8988T (cell line): ENCODE measurements at regions not wholly inside any gene's neighbourhood (a gene's known extent, or its start where the extent isn't known, plus 50 kb on each side); places are given as distances from the start of the nearest gene placed in this dataset.
"Not testable (repeated sequence)": the region's sequence is repeated elsewhere in the genome, so short reads cannot be mapped to it uniquely, and the experiment has no call there.

Experiments
- DNase-seq: peaks from one replicate; pipeline ENCODE4 v3.0.0; 2011

DNA sequence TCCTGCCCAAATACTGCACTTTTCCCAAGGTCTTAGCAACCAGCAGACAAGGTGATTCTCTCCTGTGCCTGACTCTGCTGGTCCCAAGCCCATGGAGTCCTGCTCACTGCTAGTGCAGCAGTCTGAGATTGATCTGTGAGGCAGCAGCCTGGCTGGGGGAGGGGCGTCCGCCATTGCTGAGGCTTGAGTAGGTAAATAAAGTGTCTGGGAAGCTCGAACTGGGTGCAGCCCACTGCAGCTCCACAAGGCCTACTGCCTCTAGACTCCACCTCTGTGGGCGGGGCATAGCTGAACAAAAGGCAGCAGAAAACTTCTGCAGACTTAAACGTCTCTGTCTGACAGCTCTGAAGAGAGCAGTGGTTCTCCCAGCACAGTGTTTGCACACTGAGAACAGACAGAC is 258.7 kb downstream of the ABCC12 start:
- not testable (repeated sequence) for DNase-seq

DNA sequence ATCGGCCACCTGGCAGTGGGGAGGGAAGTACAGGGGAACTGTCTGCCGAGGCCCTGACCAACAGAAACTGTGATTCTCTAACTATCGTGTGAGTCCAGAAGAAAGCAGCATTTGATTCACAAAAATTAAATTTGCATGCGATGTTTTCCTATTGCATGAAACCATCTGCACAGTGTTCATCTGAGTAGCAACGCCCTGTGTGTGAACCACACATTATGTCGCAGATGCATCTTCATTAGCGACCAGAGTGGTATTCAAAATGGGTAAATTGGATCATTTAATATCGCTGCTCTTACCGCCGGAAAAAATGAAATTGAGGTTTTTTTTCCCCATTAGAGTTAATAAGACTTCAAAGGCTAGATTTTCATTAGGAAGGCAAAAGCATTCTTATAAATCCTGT is 260.6 kb downstream of the ABCC12 start:
- no peak for DNase-seq

DNA sequence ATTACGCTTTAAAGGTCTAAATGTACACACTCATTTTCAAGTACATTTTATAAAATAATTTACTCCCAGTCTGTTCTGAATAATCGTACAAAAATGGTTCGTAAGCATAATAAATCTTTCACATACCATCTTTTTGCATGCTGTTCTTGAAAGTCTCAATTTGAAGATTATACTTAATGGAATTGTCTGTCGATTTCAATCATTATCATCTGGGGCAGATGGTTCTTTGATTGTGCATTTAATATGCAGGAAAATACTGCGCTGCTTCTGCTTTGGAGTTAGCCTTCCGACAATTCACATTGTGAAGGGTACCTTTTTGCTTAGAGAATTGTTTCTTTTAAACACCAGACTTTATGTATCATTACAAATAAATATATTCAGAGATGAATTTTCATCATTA is 262.8 kb downstream of the ABCC12 start:
- DNase-seq = no peak

DNA sequence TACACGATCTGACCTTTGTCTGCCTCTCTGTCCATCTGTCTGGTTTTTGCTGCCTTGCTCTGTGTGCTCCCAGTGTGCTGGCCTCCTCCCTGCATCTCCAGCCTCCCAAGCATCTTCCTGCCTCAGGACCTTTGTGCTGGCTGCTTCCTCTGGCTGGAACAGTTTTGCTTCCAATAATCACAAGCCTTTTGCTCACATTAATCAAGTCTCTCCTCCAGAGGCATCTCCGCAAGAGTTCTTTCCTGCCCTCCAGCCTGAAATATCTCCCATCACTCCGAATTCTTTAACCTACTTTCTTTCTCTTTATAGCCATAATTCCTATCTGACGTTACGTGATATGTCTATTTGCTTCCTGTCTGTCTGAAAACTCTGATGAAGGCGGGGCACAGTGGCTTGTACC is 267.1 kb downstream of the ABCC12 start:
- DNase-seq = no peak

DNA sequence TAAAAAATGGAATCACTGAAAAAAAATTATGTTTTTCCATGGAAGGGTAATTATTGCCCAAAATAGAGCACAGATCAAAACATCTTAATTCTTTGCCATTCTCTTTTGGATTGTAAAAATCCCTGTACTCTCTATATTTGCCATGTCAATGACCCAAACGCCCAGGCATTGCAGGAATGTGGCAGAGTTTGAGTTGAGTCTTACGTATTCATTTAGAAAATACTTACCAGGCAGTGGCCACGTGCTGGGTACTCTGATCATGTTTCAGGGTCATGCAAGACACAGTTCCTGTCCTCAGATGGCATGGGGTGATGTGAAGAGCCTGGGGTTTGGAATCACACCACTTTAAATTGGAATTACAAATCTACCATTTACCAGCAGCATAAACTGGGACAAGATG is 267.7 kb downstream of the ABCC12 start:
- peak; percentile 32 for DNase-seq

DNA sequence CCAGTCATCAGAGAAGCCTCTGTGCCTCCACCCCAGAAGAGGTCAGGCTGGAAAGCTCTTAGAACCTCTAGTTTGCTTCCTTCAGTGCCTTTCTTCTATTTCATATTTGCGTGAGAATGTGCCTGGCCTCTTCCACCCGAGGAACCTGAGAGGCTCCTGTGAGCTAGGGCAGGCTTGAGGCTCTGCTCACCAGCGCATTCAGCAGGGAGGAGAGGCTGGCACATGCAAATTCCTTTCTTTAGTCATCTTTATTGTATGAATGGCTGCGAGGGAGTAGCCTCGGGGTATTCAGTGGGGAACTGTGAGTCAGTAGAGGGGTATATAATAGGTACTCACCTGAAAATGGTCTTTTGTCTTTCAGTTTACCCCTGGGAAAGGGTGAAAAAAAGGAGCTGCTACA is 268.3 kb downstream of the ABCC12 start:
- DNase-seq = peak; percentile 31

DNA sequence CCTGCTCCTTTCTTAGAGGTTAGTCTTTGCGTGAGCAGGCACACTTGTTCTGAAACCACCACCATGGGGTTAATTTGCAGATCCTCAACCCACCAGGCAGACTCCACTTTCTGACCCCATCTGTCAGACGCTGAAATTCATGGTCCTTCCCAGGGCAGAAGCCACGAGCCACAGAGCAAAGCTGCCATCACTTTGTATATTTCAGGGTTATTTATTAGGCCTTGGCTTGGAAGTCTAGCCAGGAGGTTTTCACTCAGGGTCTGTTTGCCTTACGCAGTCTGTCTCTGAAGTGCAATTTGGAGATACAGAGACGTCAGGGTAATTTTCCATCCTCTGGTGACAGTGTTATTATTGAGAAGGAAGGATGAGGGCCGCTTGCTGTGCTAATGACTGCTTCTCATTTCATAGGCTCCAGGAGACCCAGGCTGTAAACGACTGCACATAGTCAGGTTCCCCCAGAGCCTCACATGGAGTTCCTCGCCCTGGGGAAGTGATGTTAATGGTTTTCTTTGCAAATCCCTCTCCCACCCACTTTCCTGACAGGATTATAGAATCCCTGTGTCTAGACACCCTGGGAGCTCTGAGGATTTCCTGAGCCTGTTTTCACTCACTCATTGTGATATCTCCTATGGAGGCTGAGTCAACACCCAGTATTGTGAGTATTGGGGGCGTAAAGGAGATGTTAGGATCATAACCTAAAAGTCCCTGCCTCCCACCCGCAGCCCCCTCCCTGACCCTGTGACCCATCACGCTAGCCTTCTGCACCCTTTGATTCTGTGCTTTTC is 269.0 kb downstream of the ABCC12 start:
- no peak for DNase-seq

DNA sequence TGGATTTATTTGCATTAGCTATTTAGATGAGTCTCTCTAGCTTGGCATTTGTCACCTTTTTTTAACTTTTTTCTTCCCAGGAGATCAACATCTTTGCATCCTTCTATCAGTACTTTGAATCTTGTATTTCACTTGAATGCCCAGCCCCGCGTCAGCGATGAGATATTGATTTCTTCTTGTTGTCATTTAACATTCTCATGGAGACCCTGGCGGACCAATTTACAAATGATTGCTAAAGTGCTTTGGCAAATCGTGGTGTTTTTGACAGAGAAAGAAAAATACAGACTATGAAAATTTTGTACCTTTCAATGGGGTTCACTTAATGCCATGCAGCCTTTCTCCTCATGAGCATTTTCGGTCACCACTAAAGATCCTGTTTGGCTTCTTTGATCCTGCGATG is 269.7 kb downstream of the ABCC12 start:
- DNase-seq = no peak

DNA sequence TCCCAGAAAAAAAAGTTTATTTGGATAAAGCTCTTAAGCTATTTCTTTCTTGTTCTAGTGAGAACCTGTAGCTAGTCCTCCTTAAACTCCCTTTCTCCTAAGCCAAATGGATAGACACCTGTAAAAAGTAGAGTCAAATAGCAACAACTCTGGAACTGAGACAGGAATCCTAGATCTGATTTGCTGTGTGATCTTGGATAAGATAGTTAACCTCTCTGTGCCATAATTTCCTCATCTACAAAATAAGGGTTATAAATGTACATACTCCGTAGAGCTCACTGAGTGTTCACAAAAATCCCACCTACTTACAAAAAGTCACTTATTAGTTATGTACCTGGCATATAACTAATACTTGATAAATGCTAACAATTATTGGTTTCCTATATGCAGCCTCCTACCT is 270.3 kb downstream of the ABCC12 start:
- no peak for DNase-seq

DNA sequence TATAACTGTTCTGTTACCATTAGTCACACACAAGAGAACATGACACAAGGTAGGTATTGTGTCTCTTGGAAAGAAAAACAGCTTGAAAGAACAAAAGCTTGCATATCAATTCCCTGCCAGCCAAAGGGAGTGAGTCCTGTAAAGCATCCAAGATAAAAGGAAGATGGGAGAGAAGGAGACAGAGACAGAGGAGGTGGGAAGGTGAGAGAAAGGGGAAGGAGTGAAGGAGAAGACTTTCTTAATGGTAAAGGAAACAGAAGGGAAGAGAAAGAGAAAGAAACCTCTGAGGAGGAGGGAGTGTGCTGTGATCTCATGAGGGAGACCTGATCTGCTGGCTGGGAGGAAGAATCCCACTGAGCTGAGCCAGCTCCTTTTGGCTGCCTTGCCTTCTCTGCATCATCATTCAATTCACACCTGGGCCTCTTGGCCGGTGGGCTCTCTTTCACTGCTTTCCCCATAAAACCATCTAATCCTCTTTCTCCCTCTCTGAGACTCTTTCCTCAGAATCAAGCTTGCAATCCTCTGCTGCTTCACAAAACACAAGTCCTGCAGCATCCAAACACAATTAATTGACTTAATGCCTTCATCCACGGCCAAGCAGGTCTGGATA is 271.6 kb downstream of the ABCC12 start:
- DNase-seq = no peak

DNA sequence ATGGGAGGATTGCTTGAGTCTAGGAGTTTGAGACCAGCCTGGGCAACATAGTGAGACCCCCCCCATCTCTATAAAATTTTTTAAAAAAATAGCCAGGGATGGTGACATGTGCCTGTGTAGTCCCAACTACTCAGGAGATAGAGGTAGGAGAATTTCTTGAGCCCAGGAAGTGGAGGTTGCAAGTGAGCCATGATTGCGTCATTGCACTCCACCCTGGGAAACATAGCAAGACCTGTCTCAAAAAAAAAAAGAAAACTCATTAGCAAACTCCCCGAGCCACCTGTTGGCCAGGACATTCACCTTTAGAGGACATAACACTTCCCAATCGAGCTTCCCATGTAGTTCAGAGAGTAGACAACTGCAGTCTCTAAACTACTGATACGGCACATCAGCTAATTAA is 274.2 kb downstream of the ABCC12 start:
- DNase-seq = no peak

DNA sequence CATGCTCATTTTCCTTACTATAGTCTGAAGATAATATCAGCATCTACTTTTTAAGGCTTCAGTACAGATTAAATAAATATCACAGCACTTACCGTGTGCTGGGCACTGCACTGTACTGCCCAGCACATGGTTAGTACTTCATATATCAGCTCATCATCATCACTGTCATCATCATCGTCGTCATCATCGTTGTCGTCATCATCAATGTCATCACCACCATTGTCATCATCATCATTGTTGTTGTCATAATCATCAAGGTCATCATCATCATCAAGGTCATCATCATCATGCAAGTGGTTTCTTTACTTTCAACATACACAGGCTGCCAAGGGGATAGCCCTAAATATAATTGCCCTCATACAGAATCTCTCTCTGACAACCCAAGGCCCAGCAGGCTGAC is 275.1 kb downstream of the ABCC12 start:
- DNase-seq = no peak

DNA sequence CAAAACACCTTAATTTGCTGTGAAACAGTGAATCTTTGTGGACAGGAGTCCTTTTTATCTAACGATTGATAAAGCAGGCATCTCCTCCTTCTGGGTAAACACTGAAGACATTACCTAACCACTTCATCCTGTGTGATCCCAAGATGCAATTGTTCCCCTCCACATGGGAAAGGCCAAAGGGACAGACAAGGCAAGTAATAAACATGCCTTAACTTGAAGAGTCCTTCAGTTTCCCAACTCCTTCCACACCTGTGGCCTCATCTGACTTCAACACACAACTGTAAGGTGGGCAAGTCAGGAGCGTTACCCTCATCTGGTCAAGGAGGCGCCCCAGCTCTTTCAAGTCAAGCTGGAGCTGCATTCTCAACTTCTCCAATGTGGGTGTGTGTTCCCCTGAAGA is 278.6 kb downstream of the ABCC12 start:
- no peak for DNase-seq

DNA sequence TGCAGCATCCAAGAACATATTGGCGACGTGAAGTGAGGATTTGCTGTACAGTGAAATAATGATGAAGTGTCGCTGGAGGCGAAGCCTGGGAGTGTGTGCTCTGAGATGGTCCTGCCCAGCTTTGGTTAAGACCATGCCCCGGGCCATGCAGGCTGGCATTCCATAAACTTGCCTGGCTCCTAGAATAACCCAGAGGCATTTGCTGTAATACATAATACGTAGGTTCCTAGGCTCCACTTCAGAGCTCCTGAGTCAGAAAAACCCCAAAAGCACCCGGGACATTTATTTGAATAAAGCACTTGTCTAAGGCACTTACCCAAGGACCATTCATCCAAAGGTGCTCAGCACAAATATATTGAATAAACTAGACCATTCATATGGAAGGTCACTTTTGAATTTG is 279.3 kb downstream of the ABCC12 start:
- no peak for DNase-seq

DNA sequence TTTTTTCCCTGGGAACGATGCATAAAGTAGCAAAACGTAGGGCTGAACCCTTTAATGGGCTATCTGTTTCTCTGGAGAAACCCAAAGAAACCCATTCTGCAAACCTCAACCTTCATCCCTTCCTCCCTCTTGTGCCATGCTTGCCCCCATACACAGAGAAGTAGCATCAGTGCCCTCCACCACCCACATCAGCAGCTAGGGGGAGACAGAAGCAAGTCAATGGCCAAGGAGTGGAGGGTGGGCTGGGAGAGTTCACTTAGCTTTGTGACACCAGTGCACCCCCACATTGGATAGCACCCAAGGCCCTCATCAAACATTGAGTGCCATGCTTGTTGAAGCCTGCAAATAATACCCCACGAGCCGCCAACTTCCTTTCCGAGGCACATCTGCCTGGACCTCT is 282.4 kb downstream of the ABCC12 start:
- no peak for DNase-seq

DNA sequence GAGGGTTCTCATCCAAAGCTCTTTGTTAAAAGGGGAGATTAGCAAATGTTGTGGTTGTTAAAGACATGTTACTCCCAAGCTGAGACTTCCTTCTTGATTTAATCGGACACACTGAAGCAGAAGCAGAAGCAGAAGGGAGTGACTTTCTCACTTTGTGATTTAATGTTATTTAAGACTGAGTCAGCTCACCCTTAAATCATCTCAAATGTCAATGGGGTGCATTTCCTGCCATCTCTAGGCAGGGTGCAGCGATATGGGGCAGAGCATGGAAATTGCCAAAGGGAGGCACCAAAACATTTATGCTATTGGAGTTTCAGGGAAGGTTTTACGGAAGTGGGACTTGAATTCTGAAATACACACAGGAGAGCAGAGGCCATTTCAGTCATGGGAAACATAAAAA is 283.6 kb downstream of the ABCC12 start:
- no peak for DNase-seq

DNA sequence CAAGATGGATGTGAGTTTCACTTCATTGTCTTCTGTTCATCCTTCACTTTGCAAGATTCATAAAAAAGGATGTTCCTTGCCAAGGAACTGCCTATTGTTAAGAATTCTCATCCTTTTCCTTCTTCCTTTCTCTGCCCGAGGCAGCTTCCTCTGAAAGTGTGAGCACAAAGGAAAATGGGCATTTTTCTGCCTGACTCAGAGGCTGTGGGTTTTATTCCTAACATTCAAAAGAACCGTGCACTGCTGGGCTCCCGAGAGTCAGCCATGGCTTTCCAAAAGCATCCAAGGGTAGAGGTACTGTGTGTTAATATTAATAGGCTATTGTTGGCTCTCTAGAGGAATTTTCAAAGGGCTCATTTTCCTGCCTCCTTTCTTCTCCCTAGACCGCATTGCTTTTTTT is 289.4 kb downstream of the ABCC12 start:
- DNase-seq = no peak

DNA sequence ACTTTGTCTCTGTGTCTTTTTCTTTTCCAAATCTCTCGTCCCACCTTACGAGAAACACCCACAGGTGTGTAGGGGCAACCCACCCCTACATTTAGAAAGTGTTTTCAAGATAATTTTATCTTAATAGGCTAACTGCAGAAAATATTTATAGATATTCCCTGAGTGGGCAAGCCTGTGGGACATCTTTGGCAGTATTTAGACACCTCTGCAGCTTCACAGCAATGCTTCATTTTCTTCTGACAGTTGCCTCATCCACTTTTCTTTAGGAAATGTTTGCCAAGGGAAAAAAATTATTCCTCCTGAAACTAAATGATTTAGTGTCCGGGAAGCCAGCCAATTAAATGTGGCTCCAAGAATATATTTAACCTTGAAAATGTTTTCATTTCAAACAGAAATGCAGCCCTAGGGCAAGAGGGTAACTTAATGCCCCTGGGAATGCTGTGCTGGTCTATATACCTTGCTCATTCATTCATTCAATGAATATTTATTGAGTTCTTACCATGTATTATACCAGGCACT is 290.4 kb downstream of the ABCC12 start:
- DNase-seq = no peak

DNA sequence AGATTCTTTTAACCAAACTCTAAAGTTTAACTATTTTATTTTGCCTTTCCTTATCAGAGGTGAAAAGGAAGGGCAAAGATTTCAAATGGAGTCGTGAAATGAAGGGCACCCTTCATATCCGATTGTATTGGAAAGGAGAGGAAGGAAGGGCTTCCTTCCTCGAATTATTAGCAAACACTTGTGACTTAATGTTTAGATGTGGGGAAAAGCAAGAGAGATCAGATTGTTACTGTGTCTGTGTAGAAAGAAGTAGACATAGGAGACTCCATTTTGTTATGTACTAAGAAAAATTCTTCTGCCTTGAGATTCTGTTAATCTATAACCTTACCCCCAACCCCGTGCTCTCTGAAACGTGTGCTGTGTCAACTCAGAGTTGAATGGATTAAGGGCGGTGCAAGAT is 291.5 kb downstream of the ABCC12 start:
- not testable (repeated sequence) for DNase-seq

DNA sequence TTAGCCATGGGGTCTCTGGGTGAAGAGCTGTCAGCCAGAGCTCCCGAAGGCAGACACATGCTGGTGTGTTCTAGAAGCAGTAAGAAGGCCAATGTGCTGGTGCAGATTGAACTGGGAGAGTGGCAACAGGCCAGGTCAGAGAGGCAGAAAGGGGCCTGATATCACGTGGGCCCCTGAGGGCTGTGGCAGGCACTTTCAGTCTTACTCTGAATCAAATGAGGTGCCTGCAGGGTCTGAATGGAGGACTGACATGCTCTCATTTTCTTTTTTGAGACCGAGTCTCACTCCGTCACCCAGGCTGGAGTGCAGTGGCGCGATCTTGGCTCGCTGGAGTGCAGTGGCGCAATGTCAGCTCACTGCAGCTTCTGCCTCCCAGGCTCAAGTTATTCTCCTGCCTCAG is 293.8 kb downstream of the ABCC12 start:
- no peak for DNase-seq

DNA sequence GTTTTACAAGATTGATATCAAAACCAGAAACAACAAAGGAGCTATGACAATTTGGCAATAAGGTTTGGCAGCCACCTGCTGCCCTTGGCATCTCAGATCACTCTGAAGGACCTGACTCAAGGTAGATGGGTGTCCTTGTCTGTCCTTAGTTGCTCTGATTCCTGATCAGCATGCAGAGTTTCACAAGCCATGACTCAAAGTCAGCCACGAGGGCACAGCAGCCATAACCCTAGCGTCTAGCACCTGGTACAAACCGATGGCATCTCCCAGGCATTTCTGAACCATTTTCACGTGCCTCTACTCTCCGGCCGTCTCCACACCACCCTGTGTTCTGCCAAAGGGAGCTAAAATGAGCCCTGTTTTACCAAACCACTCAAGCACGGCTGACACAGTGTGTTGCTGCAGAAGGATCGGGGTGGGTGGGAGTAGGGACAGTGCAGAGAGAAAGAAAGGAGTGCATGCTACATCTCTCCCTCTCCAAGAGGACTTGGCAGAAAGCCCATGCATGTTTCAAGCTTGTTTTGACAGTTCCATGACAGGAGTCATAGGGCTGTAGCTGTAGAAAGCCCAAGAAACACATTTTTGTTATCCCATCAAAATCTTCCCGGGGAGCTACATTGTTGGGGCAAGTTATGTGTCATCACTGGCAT is 297.3 kb downstream of the ABCC12 start:
- no peak for DNase-seq

DNA sequence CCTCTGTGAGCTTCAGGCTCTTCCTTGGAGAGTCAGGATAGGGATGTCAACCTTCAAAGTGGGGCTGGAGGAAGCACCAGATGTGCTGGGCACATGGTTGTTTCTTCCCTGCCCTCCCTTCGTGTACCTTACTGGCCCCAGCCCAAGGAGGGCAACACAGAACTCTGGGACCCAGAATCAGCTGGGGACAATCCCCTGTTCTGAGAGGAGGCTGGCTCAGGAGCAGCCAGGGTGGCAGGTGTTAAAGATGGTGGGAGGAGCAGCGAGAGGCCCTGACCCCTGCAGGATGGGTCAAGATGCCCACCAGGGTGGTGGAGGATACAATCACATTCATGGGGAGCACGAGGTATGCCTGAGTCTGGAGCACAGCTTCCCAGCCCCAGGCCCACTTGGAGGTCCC is 300.4 kb downstream of the ABCC12 start:
- DNase-seq = no peak

DNA sequence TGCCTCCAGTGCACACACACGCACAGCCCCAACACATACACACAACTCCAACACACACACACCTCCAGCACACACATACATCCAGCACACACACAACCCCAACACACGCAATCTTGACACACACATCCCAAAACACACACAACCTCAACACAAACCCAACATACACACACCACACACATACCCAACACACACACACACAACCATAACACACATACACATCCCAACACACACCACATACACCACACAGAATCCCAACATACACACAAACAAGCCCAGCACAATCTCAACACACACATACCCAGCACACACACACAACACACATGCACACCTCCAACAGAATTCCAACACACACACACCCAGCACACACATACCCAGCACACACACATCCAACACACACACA is 301.1 kb downstream of the ABCC12 start:
- no peak for DNase-seq

DNA sequence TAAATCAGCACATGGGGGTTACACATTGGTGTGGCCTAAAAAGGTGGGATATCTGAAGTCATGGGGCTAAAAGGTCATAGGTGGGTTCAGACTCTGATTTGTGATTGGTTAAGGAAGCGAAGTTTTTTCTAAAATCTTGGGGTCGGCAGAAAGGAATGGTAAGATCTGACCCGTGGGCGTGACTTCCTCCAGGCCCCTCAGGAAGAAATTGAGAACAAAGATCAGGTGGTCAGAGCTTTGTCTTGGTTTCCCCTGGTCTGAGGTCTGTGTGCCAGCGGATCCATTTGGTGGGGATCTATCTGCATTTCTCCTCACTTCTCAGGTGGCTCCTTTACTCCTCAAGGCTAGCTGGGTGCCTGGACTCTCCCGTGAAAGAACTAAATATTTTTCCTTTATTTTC is 302.8 kb downstream of the ABCC12 start:
- no peak for DNase-seq
